HL-60 (cell line): ENCODE measurements at regions not wholly inside any gene's neighbourhood (a gene's known extent, or its start where the extent isn't known, plus 50 kb on each side); places are given as distances from the start of the nearest gene placed in this dataset.

ENCODE experiments used
- DNase-seq, 2 experiments: peaks; one replicate each; pipeline ENCODE4 v3.0.0-alpha.2; 2010 to 2020; ENCODE audit warnings: low read depth in 1 of 2, low spot score in 1 of 2
- H3K27ac ChIP-seq: fragments of 250-450 bp; sonication (Bioruptor Pico); replicated peaks from 2 replicates; pipeline ENCODE4 v1.5.1; 2020; ENCODE audit warnings: mild to moderate bottlenecking, moderate library complexity
- H3K27me3 ChIP-seq: fragments of 250-450 bp; sonication (Bioruptor Pico); 2 replicates; pipeline ENCODE4 v1.5.1; 2021; ENCODE audit warnings: mild to moderate bottlenecking, moderate library complexity; ENCODE audit not compliant: insufficient read depth, poor library complexity, severe bottlenecking
- H3K4me3 ChIP-seq: replicated peaks from 2 replicates; pipeline ENCODE4 v1.5.1; 2011; ENCODE audit warnings: mild to moderate bottlenecking, control low read depth, low read length; ENCODE audit not compliant: insufficient read depth
- GABPA ChIP-seq: IDR thresholded peaks from 2 replicates; pipeline ENCODE4 v1.6.1; 2012; ENCODE audit warnings: low read depth
- POLR2AphosphoS5 ChIP-seq: IDR thresholded peaks from 2 replicates; pipeline ENCODE4 v1.6.1; 2012; ENCODE audit warnings: low read depth
- SPI1 ChIP-seq: IDR thresholded peaks from 2 replicates; pipeline ENCODE4 v1.6.1; 2012; ENCODE audit warnings: low read depth, mild to moderate bottlenecking, borderline replicate concordance
- TF ChIP-seq, protein P1 (sequence below): IDR thresholded peaks from one replicate; pipeline ENCODE4 v1.5.1; 2011; ENCODE audit warnings: low read length, control low read depth, inconsistent platforms; ENCODE audit not compliant: insufficient read depth
- TF ChIP-seq, protein P2 (sequence below): IDR thresholded peaks from 2 replicates; pipeline ENCODE4 v1.6.1; 2012; ENCODE audit warnings: low read depth; ENCODE audit not compliant: insufficient replicate concordance

DNA sequence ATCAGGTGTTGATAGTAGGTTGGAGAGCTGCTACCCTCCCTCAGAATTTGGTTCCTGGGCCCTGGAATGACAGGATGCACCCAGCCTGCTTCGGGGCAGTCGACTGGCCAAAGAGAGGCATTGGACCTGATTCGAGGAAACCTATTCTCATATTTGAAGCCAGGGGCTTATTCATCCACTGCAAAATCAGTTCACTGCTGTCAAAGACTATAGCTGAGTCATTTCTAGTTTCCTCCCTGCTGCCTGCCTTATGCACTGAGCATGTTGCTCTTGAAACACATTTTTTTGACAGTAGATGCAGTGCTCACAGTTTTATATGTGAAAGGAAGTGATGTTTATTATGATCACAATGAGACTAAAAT lies 565.4 kb downstream of the ETS1 start:
- H3K4me3 ChIP-seq, result no peak overlapping the region
- no peak overlapping the region for H3K27ac ChIP-seq
- TF ChIP-seq POLR2AphosphoS5 (no peak), GABPA (no peak), SPI1 (no peak)
- TF ChIP-seq, protein P1, sequence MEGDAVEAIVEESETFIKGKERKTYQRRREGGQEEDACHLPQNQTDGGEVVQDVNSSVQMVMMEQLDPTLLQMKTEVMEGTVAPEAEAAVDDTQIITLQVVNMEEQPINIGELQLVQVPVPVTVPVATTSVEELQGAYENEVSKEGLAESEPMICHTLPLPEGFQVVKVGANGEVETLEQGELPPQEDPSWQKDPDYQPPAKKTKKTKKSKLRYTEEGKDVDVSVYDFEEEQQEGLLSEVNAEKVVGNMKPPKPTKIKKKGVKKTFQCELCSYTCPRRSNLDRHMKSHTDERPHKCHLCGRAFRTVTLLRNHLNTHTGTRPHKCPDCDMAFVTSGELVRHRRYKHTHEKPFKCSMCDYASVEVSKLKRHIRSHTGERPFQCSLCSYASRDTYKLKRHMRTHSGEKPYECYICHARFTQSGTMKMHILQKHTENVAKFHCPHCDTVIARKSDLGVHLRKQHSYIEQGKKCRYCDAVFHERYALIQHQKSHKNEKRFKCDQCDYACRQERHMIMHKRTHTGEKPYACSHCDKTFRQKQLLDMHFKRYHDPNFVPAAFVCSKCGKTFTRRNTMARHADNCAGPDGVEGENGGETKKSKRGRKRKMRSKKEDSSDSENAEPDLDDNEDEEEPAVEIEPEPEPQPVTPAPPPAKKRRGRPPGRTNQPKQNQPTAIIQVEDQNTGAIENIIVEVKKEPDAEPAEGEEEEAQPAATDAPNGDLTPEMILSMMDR, result no peak
- TF ChIP-seq, protein P2, sequence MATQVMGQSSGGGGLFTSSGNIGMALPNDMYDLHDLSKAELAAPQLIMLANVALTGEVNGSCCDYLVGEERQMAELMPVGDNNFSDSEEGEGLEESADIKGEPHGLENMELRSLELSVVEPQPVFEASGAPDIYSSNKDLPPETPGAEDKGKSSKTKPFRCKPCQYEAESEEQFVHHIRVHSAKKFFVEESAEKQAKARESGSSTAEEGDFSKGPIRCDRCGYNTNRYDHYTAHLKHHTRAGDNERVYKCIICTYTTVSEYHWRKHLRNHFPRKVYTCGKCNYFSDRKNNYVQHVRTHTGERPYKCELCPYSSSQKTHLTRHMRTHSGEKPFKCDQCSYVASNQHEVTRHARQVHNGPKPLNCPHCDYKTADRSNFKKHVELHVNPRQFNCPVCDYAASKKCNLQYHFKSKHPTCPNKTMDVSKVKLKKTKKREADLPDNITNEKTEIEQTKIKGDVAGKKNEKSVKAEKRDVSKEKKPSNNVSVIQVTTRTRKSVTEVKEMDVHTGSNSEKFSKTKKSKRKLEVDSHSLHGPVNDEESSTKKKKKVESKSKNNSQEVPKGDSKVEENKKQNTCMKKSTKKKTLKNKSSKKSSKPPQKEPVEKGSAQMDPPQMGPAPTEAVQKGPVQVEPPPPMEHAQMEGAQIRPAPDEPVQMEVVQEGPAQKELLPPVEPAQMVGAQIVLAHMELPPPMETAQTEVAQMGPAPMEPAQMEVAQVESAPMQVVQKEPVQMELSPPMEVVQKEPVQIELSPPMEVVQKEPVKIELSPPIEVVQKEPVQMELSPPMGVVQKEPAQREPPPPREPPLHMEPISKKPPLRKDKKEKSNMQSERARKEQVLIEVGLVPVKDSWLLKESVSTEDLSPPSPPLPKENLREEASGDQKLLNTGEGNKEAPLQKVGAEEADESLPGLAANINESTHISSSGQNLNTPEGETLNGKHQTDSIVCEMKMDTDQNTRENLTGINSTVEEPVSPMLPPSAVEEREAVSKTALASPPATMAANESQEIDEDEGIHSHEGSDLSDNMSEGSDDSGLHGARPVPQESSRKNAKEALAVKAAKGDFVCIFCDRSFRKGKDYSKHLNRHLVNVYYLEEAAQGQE, result no peak
- no peak for DNase-seq
- H3K27me3 ChIP-seq, result no peaks in the 10 kb centered on the region

DNA sequence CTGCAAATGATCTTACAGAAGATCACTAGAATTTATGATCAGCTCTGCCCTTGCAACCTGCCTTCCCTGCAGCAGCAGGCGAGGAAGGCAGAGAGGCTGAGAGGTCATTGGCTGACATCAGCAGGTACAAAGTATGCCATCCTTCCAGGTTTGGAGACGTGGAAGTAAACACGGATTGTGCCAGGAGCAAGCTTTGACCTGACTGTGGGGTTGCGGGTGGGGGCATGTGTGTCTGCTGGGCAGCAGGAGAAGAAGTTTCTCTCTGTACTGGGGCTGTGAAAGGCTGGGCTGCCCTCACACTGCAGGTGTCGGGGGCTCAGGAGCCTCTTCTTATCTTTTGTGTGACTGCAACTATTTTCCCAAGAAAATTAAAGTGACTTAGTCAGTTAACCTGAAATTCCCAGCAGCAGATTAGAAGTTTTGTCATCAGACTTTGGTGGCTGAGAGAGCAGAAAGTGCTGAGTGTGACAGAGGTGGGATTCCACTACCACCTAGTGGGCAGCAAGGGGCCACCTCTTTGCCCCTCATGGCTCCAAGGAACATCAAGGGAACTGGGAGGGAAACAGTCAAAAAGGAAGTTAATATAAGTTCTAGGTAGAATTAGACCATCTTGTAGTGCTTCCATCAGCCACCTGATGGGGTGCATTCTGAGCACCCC lies 565.9 kb downstream of the ETS1 start:
- H3K27ac ChIP-seq, result no peak overlapping the region
- TF ChIP-seq GABPA (no peak), POLR2AphosphoS5 (no peak), SPI1 (no peak)
- TF ChIP-seq, protein P1, result no peak
- TF ChIP-seq, protein P2, result no peak

DNA sequence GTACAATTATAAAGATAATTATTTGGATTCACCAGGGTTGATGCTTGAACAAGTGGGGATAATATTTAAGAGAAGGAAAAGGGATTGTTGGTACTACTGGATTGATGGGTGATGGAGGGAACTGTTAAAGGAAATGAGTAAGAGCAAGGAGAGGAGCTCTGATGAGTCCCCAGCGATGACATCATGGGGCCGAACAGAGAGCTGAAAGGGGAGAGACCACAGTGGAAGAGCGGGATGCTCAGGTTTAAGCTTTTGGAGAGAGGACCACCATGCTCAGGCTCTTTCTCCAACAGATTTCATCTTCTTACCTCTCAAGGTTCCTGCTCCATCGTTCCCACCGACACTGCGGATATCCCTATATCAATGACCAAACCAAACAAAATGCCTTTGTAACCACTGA lies 568.7 kb downstream of the ETS1 start:
- DNase-seq, result no peak

More for the DNA sequence above, 565.9 kb downstream of the ETS1 start:
- H3K4me3 ChIP-seq, result no peak overlapping the region
- no peak for DNase-seq
- no peaks in the 10 kb centered on the region for H3K27me3 ChIP-seq

More for the DNA sequence above, 568.7 kb downstream of the ETS1 start:
- H3K4me3 ChIP-seq, result no peak overlapping the region
- no peak overlapping the region for H3K27ac ChIP-seq
- TF ChIP-seq SPI1, result no peak
- TF ChIP-seq, protein P1, result no peak
- no peak for TF ChIP-seq POLR2AphosphoS5
- TF ChIP-seq, protein P2, result no peak
- no peak for TF ChIP-seq GABPA
- H3K27me3 ChIP-seq, result no peaks in the 10 kb centered on the region
